Right lobe of liver (tissue), 4 donors: ENCODE measurements at regions not wholly inside any gene's neighbourhood (a gene's known extent, or its start where the extent isn't known, plus 50 kb on each side); places are given as distances from the start of the nearest gene placed in this dataset.

Experiments
- CTCF ChIP-seq, 4 donors: fragments of 200-600 bp in 3 of 4; fragments of 450-650 bp in 1 of 4; IDR thresholded peaks; one replicate each; pipeline versions ENCODE4 v1.5.1 to v1.8.0; 2016 to 2022; ENCODE audit warnings: antibody characterized with exemption in 4 of 4, mild to moderate bottlenecking in 2 of 4
- POLR2A ChIP-seq: fragments of 450-650 bp; IDR thresholded peaks from one replicate; pipeline ENCODE4 v1.6.1; 2017; ENCODE audit warnings: antibody characterized with exemption, mild to moderate bottlenecking
- donor health status: DM: no; HTN: no; CAD: no.
- donor health status: DM: no; HTN: no; CAD: no.
- donor health status: DM: no; HTN: yes; CAD: no.

GRCh38 chr11:33461369-33462125 lies 204.4 kb downstream of the HIPK3 start:
- TF ChIP-seq POLR2A (no peak), CTCF (IDR thresholded peaks at IDR 0.05) (no peak)
